ENCODE measurements at regions not wholly inside any gene's neighbourhood (a gene's known extent, or its start where the extent isn't known, plus 50 kb on each side); places are given as distances from the start of the nearest gene placed in this dataset.

- TF ChIP-seq CTCF (IDR thresholded peaks at IDR 0.05) (no peak), POLR2A (IDR thresholded peaks at IDR 0.05) (no peak), POLR2AphosphoS5 (IDR thresholded peaks at IDR 0.05) (no peak)
Measured at GRCh38 chr11:42390116-42390515, 921.7 kb upstream of the API5 start.
